Liver (tissue), 8 donors: ENCODE measurements at regions not wholly inside any gene's neighbourhood (a gene's known extent, or its start where the extent isn't known, plus 50 kb on each side); places are given as distances from the start of the nearest gene placed in this dataset.
"Not testable (repeated sequence)": the region's sequence is repeated elsewhere in the genome, so short reads cannot be mapped to it uniquely, and the experiment has no call there.

Source experiments
- DNase-seq: peaks from one replicate; pipeline ENCODE4 v3.0.0-alpha.2; 2017; ENCODE audit warnings: low spot score
- H3K27ac ChIP-seq, 2 donors: one replicate each; pipeline ENCODE4 v1.7.0; 2013; ENCODE audit warnings: inconsistent platforms in 2 of 2, low read length in 2 of 2, control low read depth in 1 of 2, low read depth in 1 of 2, mild to moderate bottlenecking in 1 of 2
- H3K27me3 ChIP-seq, 4 donors: one replicate each; pipeline versions ENCODE4 v1.6.1 to v1.7.0; 2013; ENCODE audit warnings: low read length in 3 of 4, inconsistent platforms in 1 of 4, mild to moderate bottlenecking in 1 of 4, moderate library complexity in 1 of 4; ENCODE audit not compliant: control insufficient read depth in 4 of 4, insufficient read depth in 4 of 4
- H3K36me3 ChIP-seq, 4 donors: one replicate each; pipeline versions ENCODE4 v1.6.1 to v1.7.0; 2013; ENCODE audit warnings: low read length in 3 of 4, mild to moderate bottlenecking in 3 of 4, low read depth in 1 of 4, moderate library complexity in 1 of 4; ENCODE audit not compliant: control insufficient read depth in 4 of 4, insufficient read depth in 3 of 4
- H3K4me1 ChIP-seq, 4 donors: one replicate each; pipeline versions ENCODE4 v1.6.1 to v1.7.0; 2013; ENCODE audit warnings: low read length in 3 of 4, mild to moderate bottlenecking in 3 of 4, moderate library complexity in 1 of 4; ENCODE audit not compliant: control insufficient read depth in 4 of 4, insufficient read depth in 4 of 4
- H3K4me3 ChIP-seq, 3 donors: one replicate each; pipeline versions ENCODE4 v1.6.1 to v1.7.0; 2013; ENCODE audit warnings: low read length in 3 of 3, control low read depth in 1 of 3, low read depth in 1 of 3, mild to moderate bottlenecking in 1 of 3
- H3K9ac ChIP-seq, 2 donors: one replicate each; pipeline ENCODE4 v1.7.0; 2013; ENCODE audit warnings: low read length in 2 of 2, mild to moderate bottlenecking in 2 of 2, moderate library complexity in 2 of 2, control low read depth in 1 of 2, low read depth in 1 of 2
- H3K9me3 ChIP-seq, 4 donors: one replicate each; pipeline versions ENCODE4 v1.6.1 to v1.7.0; 2013; ENCODE audit warnings: low read length in 3 of 4; ENCODE audit not compliant: control insufficient read depth in 4 of 4
- ATF3 ChIP-seq: IDR thresholded peaks from 2 replicates; pipeline ENCODE4 v1.6.1; 2016; ENCODE audit warnings: antibody characterized with exemption
- CTCF ChIP-seq: fragments of 150-350 bp; IDR thresholded peaks from 2 replicates; pipeline ENCODE4 v1.5.1; 2017; ENCODE audit warnings: improper control_type of control experiment, low read depth, low read length; ENCODE audit not compliant: missing input control
- EGR1 ChIP-seq, 2 donors: IDR thresholded peaks; 2 replicates each; pipeline ENCODE4 v1.6.1; 2016 to 2018; ENCODE audit warnings: antibody characterized with exemption in 2 of 2, low read depth in 2 of 2
- FOXA1 ChIP-seq: IDR thresholded peaks from 2 replicates; pipeline ENCODE4 v1.6.1; 2016; ENCODE audit warnings: antibody characterized with exemption
- FOXA2 ChIP-seq: IDR thresholded peaks from 2 replicates; pipeline ENCODE4 v1.6.1; 2016; ENCODE audit warnings: antibody characterized with exemption
- HNF4A ChIP-seq, 2 donors: conservative IDR thresholded peaks; 2 replicates each; pipeline ENCODE4 v1.6.1; 2016; ENCODE audit warnings: antibody characterized with exemption in 2 of 2, mild to moderate bottlenecking in 2 of 2
- HNF4G ChIP-seq: IDR thresholded peaks from 2 replicates; pipeline ENCODE4 v1.6.1; 2016; ENCODE audit warnings: antibody characterized with exemption
- JUND ChIP-seq, 2 donors: IDR thresholded peaks; 2 replicates each; pipeline ENCODE4 v1.6.1; 2016; ENCODE audit warnings: antibody characterized with exemption in 2 of 2
- MAX ChIP-seq: IDR thresholded peaks from 2 replicates; pipeline ENCODE4 v1.6.1; 2016; ENCODE audit warnings: antibody characterized with exemption
- NR2F2 ChIP-seq: IDR thresholded peaks from 2 replicates; pipeline ENCODE4 v1.6.1; 2016; ENCODE audit warnings: antibody characterized with exemption
- RAD21 ChIP-seq, 2 donors: IDR thresholded peaks; 2 replicates each; pipeline ENCODE4 v1.6.1; 2016; ENCODE audit warnings: antibody characterized with exemption in 2 of 2, mild to moderate bottlenecking in 2 of 2
- RXRA ChIP-seq, 2 donors: IDR thresholded peaks; 2 replicates each; pipeline ENCODE4 v1.6.1; 2017 to 2018; ENCODE audit warnings: antibody characterized with exemption in 2 of 2, mild to moderate bottlenecking in 1 of 2
- SP1 ChIP-seq: IDR thresholded peaks from 2 replicates; pipeline ENCODE4 v1.6.1; 2018; ENCODE audit warnings: antibody characterized with exemption, mild to moderate bottlenecking
- YY1 ChIP-seq: IDR thresholded peaks from 2 replicates; pipeline ENCODE4 v1.6.1; 2016; ENCODE audit warnings: antibody characterized with exemption, mild to moderate bottlenecking
- ZBTB33 ChIP-seq: IDR thresholded peaks from 2 replicates; pipeline ENCODE4 v1.6.1; 2016; ENCODE audit warnings: antibody characterized with exemption
- WGBS: extraction: QIAGEN DNeasy Blood & Tissue Kit; methylation state at CpG from one replicate; pipeline ENCODE4 v1.1.7; 2013; 5-methylcytosine and 5-hydroxymethylcytosine counted together
- donor health status: healthy.
- donor health status: healthy.
- donor health status: healthy.
- donor health status: healthy.
- donor health status: healthy.

GRCh38 chr6:68127074-68127473 is 508.0 kb upstream of the ADGRB3 start:
- Histone ChIP-seq H3K4me1 (no peaks in the 10 kb centered on the region), H3K27me3 (no peaks in the 10 kb centered on the region), H3K9me3 (peaks cover 0 to under 1% (median 0%) of the 10 kb centered on the region in 4 donors), H3K4me3 (no peak overlapping the region), H3K27ac (no peak overlapping the region), H3K9ac (no peak overlapping the region), H3K36me3 (no peaks in the 10 kb centered on the region)
- 63% methylated on average over 4 of the region's 4 CpGs for WGBS
- DNase-seq, result no peak
- TF ChIP-seq YY1, result no peak
- no peak for TF ChIP-seq EGR1 (IDR thresholded peaks at IDR 0.05; ENCODE audit: low read depth in 2 of 2)
- no peak for TF ChIP-seq MAX
- no peak for TF ChIP-seq NR2F2
- TF ChIP-seq RXRA (IDR thresholded peaks at IDR 0.05), result no peak
- no peak for TF ChIP-seq FOXA1

GRCh38 chr6:68126089-68126749 is 508.9 kb upstream of the ADGRB3 start:
- DNase-seq, result no peak
- Histone ChIP-seq H3K4me3 (no peak overlapping the region), H3K9me3 (peaks cover 0 to 2% (median 0%) of the 10 kb centered on the region in 4 donors), H3K27ac (no peak overlapping the region), H3K9ac (no peak overlapping the region), H3K4me1 (no peaks in the 10 kb centered on the region), H3K27me3 (no peaks in the 10 kb centered on the region), H3K36me3 (no peaks in the 10 kb centered on the region)
- TF ChIP-seq NR2F2, result no peak
- WGBS, result 94% methylated on average over 2 of the region's 2 CpGs

GRCh38 chr6:68122975-68123374 is 512.1 kb upstream of the ADGRB3 start:
- H3K4me3 ChIP-seq, H3K27ac ChIP-seq, H3K27me3 ChIP-seq, H3K9me3 ChIP-seq, H3K36me3 ChIP-seq, DNase-seq, H3K9ac ChIP-seq, H3K4me1 ChIP-seq: not testable (repeated sequence)
- WGBS, result 68% methylated on average over 2 of the region's 2 CpGs

GRCh38 chr6:68122032-68122431 is 513.0 kb upstream of the ADGRB3 start:
- DNase-seq, result no peak
- TF ChIP-seq ATF3 (no peak), MAX (no peak), RAD21 (IDR thresholded peaks at IDR 0.05) (no peak), FOXA1 (no peak), CTCF (no peak), RXRA (IDR thresholded peaks at IDR 0.05) (no peak), FOXA2 (no peak), JUND (IDR thresholded peaks at IDR 0.05) (no peak), HNF4A (conservative IDR thresholded peaks at IDR 0.05) (no peak), ZBTB33 (no peak), HNF4G (no peak), SP1 (no peak), YY1 (no peak)
- H3K9ac ChIP-seq, result no peak overlapping the region
- no peak overlapping the region for H3K27ac ChIP-seq
- WGBS, result 50% methylated on average over 2 of the region's 2 CpGs
- no peak overlapping the region for H3K4me3 ChIP-seq
- H3K36me3 ChIP-seq, result no peaks in the 10 kb centered on the region
- H3K27me3 ChIP-seq, result no peaks in the 10 kb centered on the region
- H3K4me1 ChIP-seq, result no peaks in the 10 kb centered on the region
- H3K9me3 ChIP-seq, result peaks cover 0 to 2% (median 0%) of the 10 kb centered on the region in 4 donors

- H3K36me3 ChIP-seq, result not testable (repeated sequence)
- 67% methylated on average over 2 of the region's 2 CpGs for WGBS
These were observed 514.1 kb upstream of the ADGRB3 start for GRCh38 chr6:68120954-68121353.

More at GRCh38 chr6:68120954-68121353, 514.1 kb upstream of the ADGRB3 start:
- DNase-seq, H3K9ac ChIP-seq, H3K27ac ChIP-seq, H3K27me3 ChIP-seq, H3K4me1 ChIP-seq, H3K9me3 ChIP-seq, H3K4me3 ChIP-seq: not testable (repeated sequence)
